HCT116 (cell line): ENCODE measurements at regions not wholly inside any gene's neighbourhood (a gene's known extent, or its start where the extent isn't known, plus 50 kb on each side); places are given as distances from the start of the nearest gene placed in this dataset.

Source experiments
- ATAC-seq: fragments of 200-7000 bp; cut with Tn5 transposase; 2 replicates; pipeline ENCODE4 v1.9.1; 2020; ENCODE audit warnings: mild to moderate bottlenecking, moderate library complexity
- BruUV-seq: library from RNA; stranded (reverse); fragments of 400-500 nt; replicated peaks from 2 replicates; lab custom pipeline; 2021; lab: Mats Ljungman, UMichigan
- CTCF ChIA-PET: fragments of 300-600 bp; sonication (Branson Sonifier 250); formaldehyde crosslinking; loops from one replicate; lab custom pipeline; 2021; ENCODE audit warnings: antibody characterized with exemption; lab: Charles Lee
- POLR2A ChIA-PET: fragments of 300-600, 350-600 bp; sonication (Branson Sonifier 250); formaldehyde crosslinking; loops from one replicate; lab custom pipeline; 2021; ENCODE audit warnings: antibody characterized with exemption; lab: Charles Lee
- RAD21 ChIA-PET, 2 experiments: fragments of 300-600 bp; sonication (Branson Sonifier 250); formaldehyde crosslinking; loops; one replicate each; lab custom pipeline; 2023; ENCODE audit warnings: low total read pairs in 2 of 2; ENCODE audit not compliant: uncharacterized antibody in 2 of 2, unreplicated experiment in 2 of 2, low non-redundant PET in 1 of 2; lab: Charles Lee
- DNase-seq: peaks from one replicate; pipeline ENCODE4 v3.0.0-alpha.2; 2010; ENCODE audit warnings: low read depth, low spot score
- H2AFZ ChIP-seq: fragments of 200-600 bp; shearing (Covaris generic), sonication (generic); 2 replicates; pipeline ENCODE4 v1.6.1; 2017; ENCODE audit warnings: low read depth, mixed run types, mixed read lengths, antibody characterized with exemption, low read length; ENCODE audit not compliant: poor library complexity, severe bottlenecking
- H3K27ac ChIP-seq: 2 replicates; pipeline ENCODE4 v1.5.1; 2012; ENCODE audit warnings: low read depth, low read length
- H3K27me3 ChIP-seq: fragments of 200-600 bp; sonication (generic); 2 replicates; pipeline ENCODE4 v1.6.1; 2016; ENCODE audit warnings: mixed run types, low read length, mixed read lengths; ENCODE audit not compliant: insufficient read depth
- H3K36me3 ChIP-seq, 2 experiments: fragments of 200-500 bp in 1 of 2; fragments of 200-600 bp in 1 of 2; sonication (Bioruptor generic) in 1 of 2; sonication (generic) in 1 of 2; 2 replicates each; pipeline versions ENCODE4 v1.5.1 to v1.6.1; 2014 to 2016; ENCODE audit warnings: low read length in 2 of 2, inconsistent platforms in 1 of 2, mixed read lengths in 1 of 2, mixed run types in 1 of 2; ENCODE audit not compliant: insufficient read depth in 2 of 2, control insufficient read depth in 1 of 2
- H3K4me1 ChIP-seq, 2 experiments: fragments of 200-600 bp in 1 of 2; sonication (generic) in 1 of 2; 2 replicates each; pipeline versions ENCODE4 v1.5.1 to v1.6.1; 2012 to 2017; ENCODE audit warnings: low read length in 2 of 2, inconsistent platforms in 1 of 2, mild to moderate bottlenecking in 1 of 2, mixed read lengths in 1 of 2, mixed run types in 1 of 2, moderate library complexity in 1 of 2; ENCODE audit not compliant: insufficient read depth in 2 of 2, control insufficient read depth in 1 of 2
- H3K4me2 ChIP-seq: fragments of 200-600 bp; sonication (generic); 2 replicates; pipeline ENCODE4 v1.6.1; 2017; ENCODE audit warnings: mixed run types, low read length, mixed read lengths
- H3K4me3 ChIP-seq, 2 experiments: fragments of 200-600 bp in 1 of 2; sonication (generic) in 1 of 2; replicated peaks in 1 of 2; 2 replicates each; pipeline ENCODE4 v1.5.1; 2011 to 2016; ENCODE audit warnings: low read length in 2 of 2, control low read depth in 1 of 2, low read depth in 1 of 2, mild to moderate bottlenecking in 1 of 2, mixed read lengths in 1 of 2, mixed run types in 1 of 2
- H3K79me2 ChIP-seq: fragments of 200-600 bp; sonication (generic); 2 replicates; pipeline ENCODE4 v1.6.1; 2017; ENCODE audit warnings: mild to moderate bottlenecking, mixed run types, low read length, moderate library complexity, mixed read lengths; ENCODE audit not compliant: insufficient read depth
- H3K9ac ChIP-seq: fragments of 200-600 bp; sonication (generic); 2 replicates; pipeline ENCODE4 v1.6.1; 2016; ENCODE audit warnings: low read length, mixed read lengths
- H3K9me2 ChIP-seq: fragments of 200-600 bp; sonication (generic), shearing (Covaris generic); 2 replicates; pipeline ENCODE4 v1.6.1; 2017; ENCODE audit warnings: mixed run types, mild to moderate bottlenecking, moderate library complexity; ENCODE audit not compliant: insufficient read depth
- H3K9me3 ChIP-seq, 2 experiments: fragments of 200-500 bp in 1 of 2; fragments of 200-600 bp in 1 of 2; sonication (Bioruptor generic) in 1 of 2; sonication (generic) in 1 of 2; 2 replicates each; pipeline ENCODE4 v1.6.1; 2014 to 2017; ENCODE audit warnings: low read length in 2 of 2, mixed read lengths in 2 of 2, inconsistent platforms in 1 of 2, low read depth in 1 of 2, mild to moderate bottlenecking in 1 of 2, mixed run types in 1 of 2, moderate library complexity in 1 of 2; ENCODE audit not compliant: control insufficient read depth in 1 of 2, insufficient read depth in 1 of 2
- H4K20me1 ChIP-seq: fragments of 200-600 bp; sonication (generic), shearing (Covaris generic); 2 replicates; pipeline ENCODE4 v1.6.1; 2017; ENCODE audit warnings: mixed run types, mild to moderate bottlenecking, moderate library complexity; ENCODE audit not compliant: insufficient read depth
- CBX3 ChIP-seq: IDR thresholded peaks from 2 replicates; pipeline ENCODE4 v1.6.1; 2012; ENCODE audit warnings: low read depth
- CEBPB ChIP-seq: IDR thresholded peaks from 2 replicates; pipeline ENCODE4 v1.6.1; 2012; ENCODE audit warnings: low read depth
- EGR1 ChIP-seq: IDR thresholded peaks from 2 replicates; pipeline ENCODE4 v1.6.1; 2012; ENCODE audit warnings: low read depth
- EZH2 ChIP-seq: fragments of 200-600 bp; sonication (generic); IDR thresholded peaks from 2 replicates; pipeline ENCODE4 v1.6.1; 2017; ENCODE audit warnings: antibody characterized with exemption, mixed run types
- EZH2phosphoT487 ChIP-seq: fragments of 200-600 bp; IDR thresholded peaks from 2 replicates; pipeline ENCODE4 v1.6.1; 2018; ENCODE audit warnings: antibody characterized with exemption, borderline replicate concordance
- POLR2A ChIP-seq: IDR thresholded peaks from 2 replicates; pipeline ENCODE4 v1.7.0; 2011; ENCODE audit warnings: borderline replicate concordance; ENCODE audit not compliant: insufficient read depth, insufficient read length; ENCODE audit errors: extremely low read depth
- SIN3A ChIP-seq: IDR thresholded peaks from 2 replicates; pipeline ENCODE4 v1.6.1; 2012; ENCODE audit warnings: low read depth
- TCF7L2 ChIP-seq: IDR thresholded peaks from 2 replicates; pipeline ENCODE4 v1.7.0; 2011; ENCODE audit warnings: borderline replicate concordance, inconsistent platforms; ENCODE audit not compliant: insufficient read depth, insufficient read length; ENCODE audit errors: extremely low read depth
- YY1 ChIP-seq: IDR thresholded peaks from 2 replicates; pipeline ENCODE4 v1.6.1; 2011; ENCODE audit warnings: low read length, low read depth, moderate library complexity, mild to moderate bottlenecking; ENCODE audit not compliant: insufficient replicate concordance; ENCODE audit errors: extremely low read depth
- ZFX ChIP-seq: fragments of 450-650 bp; IDR thresholded peaks from 2 replicates; pipeline ENCODE4 v1.6.1; 2017
- intact Hi-C: fragments of 100-400 bp; cut with micrococcal nuclease; formaldehyde crosslinking; loops from 2 replicates; pipeline ENCODE4 v1.10.0; 2022
- TF ChIP-seq, protein P1 (sequence below): IDR thresholded peaks from 2 replicates; pipeline ENCODE4 v1.6.1; 2012
- TF ChIP-seq, protein P2 (sequence below): IDR thresholded peaks from 2 replicates; pipeline ENCODE4 v1.6.1; 2011; ENCODE audit warnings: mild to moderate bottlenecking, low read length, moderate library complexity; ENCODE audit not compliant: insufficient replicate concordance; ENCODE audit errors: extremely low read depth

DNA sequence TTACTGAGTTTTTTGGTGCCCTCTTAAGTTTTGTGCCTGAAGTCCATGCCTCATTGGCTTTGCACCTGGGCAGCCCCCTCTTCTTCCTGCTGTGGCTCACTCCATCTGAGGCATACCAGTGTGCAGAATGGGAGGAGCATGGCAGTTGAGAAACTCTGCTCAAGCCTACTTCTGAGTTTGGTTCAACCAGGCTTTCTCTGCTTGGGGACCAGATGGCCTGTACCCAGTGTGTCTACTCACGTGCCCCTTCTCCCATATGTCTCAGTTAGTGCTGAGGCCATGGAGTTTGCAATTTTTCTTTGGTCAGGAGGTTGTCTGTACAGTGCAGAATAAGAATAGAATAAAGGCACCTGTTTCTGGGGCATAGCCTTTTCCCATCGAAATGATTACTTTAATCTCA, 383.3 kb upstream of the DDHD1 start (continued):
- TF ChIP-seq TCF7L2 (no peak), SIN3A (no peak), POLR2A (no peak), EGR1 (no peak), ZFX (no peak), CBX3 (no peak), EZH2 (no peak), CEBPB (no peak), YY1 (no peak)
- TF ChIP-seq, protein P1, sequence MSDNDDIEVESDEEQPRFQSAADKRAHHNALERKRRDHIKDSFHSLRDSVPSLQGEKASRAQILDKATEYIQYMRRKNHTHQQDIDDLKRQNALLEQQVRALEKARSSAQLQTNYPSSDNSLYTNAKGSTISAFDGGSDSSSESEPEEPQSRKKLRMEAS: no peak

DNA sequence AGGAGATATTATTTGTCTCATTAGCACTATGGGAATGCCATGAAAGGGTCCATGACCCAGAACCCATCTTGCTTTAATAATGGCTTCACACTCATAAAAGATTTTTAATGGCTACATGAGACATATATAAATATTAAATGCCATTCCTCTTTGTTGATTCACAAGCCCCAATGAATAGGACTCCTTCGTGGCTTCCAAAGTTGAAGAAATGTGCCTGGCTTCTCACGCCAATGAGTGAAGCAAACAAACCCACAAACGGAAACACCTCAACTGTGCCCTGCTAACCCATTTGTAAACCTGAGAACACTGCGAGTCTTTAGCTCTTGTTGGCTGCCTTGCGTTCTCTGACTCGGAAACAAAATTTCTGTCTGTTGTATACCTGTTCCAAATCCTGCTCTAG, 381.7 kb upstream of the DDHD1 start:
- BruUV-seq: no TSS peak
- ChIA-PET POLR2A (no interaction called here), CTCF (no interaction called here), RAD21 (no interaction called here)
- H3K9ac ChIP-seq: no peak overlapping the region
- TF ChIP-seq EZH2phosphoT487 (no peak), CBX3 (no peak), ZFX (no peak), SIN3A (no peak)
- TF ChIP-seq, protein P2, sequence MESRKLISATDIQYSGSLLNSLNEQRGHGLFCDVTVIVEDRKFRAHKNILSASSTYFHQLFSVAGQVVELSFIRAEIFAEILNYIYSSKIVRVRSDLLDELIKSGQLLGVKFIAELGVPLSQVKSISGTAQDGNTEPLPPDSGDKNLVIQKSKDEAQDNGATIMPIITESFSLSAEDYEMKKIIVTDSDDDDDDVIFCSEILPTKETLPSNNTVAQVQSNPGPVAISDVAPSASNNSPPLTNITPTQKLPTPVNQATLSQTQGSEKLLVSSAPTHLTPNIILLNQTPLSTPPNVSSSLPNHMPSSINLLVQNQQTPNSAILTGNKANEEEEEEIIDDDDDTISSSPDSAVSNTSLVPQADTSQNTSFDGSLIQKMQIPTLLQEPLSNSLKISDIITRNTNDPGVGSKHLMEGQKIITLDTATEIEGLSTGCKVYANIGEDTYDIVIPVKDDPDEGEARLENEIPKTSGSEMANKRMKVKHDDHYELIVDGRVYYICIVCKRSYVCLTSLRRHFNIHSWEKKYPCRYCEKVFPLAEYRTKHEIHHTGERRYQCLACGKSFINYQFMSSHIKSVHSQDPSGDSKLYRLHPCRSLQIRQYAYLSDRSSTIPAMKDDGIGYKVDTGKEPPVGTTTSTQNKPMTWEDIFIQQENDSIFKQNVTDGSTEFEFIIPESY: no peak
- TF ChIP-seq, protein P1: no peak
- H3K27ac ChIP-seq: no peak overlapping the region
- H3K4me2 ChIP-seq: no peak overlapping the region
- ATAC-seq (no peak), DNase-seq (no peak)
- no peaks in the 10 kb centered on the region for H3K79me2 ChIP-seq
- H3K4me3 ChIP-seq: no peak overlapping the region
- peaks cover 9 to 31% of the 10 kb centered on the region in 2 experiments; a peak in 3 of 4 replicates for H3K4me1 ChIP-seq
- no peaks in the 10 kb centered on the region for H3K9me2 ChIP-seq
- intact Hi-C loops: loop anchor here (5.0 kb wide), 1 partner anchor 103 kb away; no protein-coding TSS in a partner anchor
- no peaks in the 10 kb centered on the region for H4K20me1 ChIP-seq
- no peak overlapping the region for H2AFZ ChIP-seq
- no peaks in the 10 kb centered on the region for H3K9me3 ChIP-seq
- no peaks in the 10 kb centered on the region for H3K36me3 ChIP-seq
- no peaks in the 10 kb centered on the region for H3K27me3 ChIP-seq
